Neuronal stem cell (in vitro differentiated cells): ENCODE measurements at regions not wholly inside any gene's neighbourhood (a gene's known extent, or its start where the extent isn't known, plus 50 kb on each side); places are given as distances from the start of the nearest gene placed in this dataset.
A peak's percentile ranks its signal among the peaks of the same experiment; 100 is the strongest.

Source experiments
- DNase-seq: peaks from one replicate; pipeline ENCODE4 v3.0.0-alpha.2; 2013; ENCODE audit warnings: low spot score
- H2AFZ ChIP-seq: one replicate; pipeline ENCODE4 v1.6.1; 2013; ENCODE audit warnings: mild to moderate bottlenecking, low read length, inconsistent platforms
- H2AK5ac ChIP-seq: 2 replicates; pipeline ENCODE4 v1.6.1; 2013; ENCODE audit warnings: low read depth, mild to moderate bottlenecking, inconsistent platforms, low read length, moderate library complexity, mixed read lengths
- H2BK120ac ChIP-seq: 2 replicates; pipeline ENCODE4 v1.6.1; 2013; ENCODE audit warnings: low read depth, mild to moderate bottlenecking, inconsistent platforms, low read length, moderate library complexity, mixed read lengths
- H2BK12ac ChIP-seq: one replicate; pipeline ENCODE4 v1.6.1; 2013; ENCODE audit warnings: low read length, inconsistent platforms
- H2BK15ac ChIP-seq: 2 replicates; pipeline ENCODE4 v1.6.1; 2013; ENCODE audit warnings: mild to moderate bottlenecking, low read length, inconsistent platforms, mixed read lengths
- H2BK5ac ChIP-seq: one replicate; pipeline ENCODE4 v1.6.1; 2013; ENCODE audit warnings: inconsistent platforms, mild to moderate bottlenecking, low read length, moderate library complexity
- H3K14ac ChIP-seq: one replicate; pipeline ENCODE4 v1.6.1; 2013; ENCODE audit warnings: low read length, inconsistent platforms
- H3K18ac ChIP-seq: 2 replicates; pipeline ENCODE4 v1.6.1; 2013; ENCODE audit warnings: low read length, inconsistent platforms
- H3K23ac ChIP-seq: 2 replicates; pipeline ENCODE4 v1.6.1; 2013; ENCODE audit warnings: low read depth, mild to moderate bottlenecking, mixed read lengths, low read length, inconsistent platforms; ENCODE audit not compliant: poor library complexity
- H3K27ac ChIP-seq: replicated peaks from 3 replicates; pipeline ENCODE4 v1.5.1; 2013; ENCODE audit warnings: low read length, inconsistent platforms
- H3K27me3 ChIP-seq, 3 experiments: 2 replicates each; pipeline ENCODE4 v1.6.1; 2013; ENCODE audit warnings: low read length in 3 of 3, mild to moderate bottlenecking in 2 of 3, inconsistent platforms in 1 of 3, low read depth in 1 of 3, mixed read lengths in 1 of 3, moderate library complexity in 1 of 3; ENCODE audit not compliant: control insufficient read depth in 3 of 3, insufficient read depth in 3 of 3
- H3K36me3 ChIP-seq, 2 donors: replicated peaks in 1 of 2; 2 replicates each; pipeline ENCODE4 v1.6.1; 2013; ENCODE audit warnings: low read length in 2 of 2; ENCODE audit not compliant: control insufficient read depth in 2 of 2, insufficient read depth in 2 of 2
- H3K4ac ChIP-seq: 2 replicates; pipeline ENCODE4 v1.6.1; 2013; ENCODE audit warnings: inconsistent platforms, mild to moderate bottlenecking, low read length, moderate library complexity
- H3K4me1 ChIP-seq, 2 donors: 1 replicate in 1 of 2; 2 replicates in 1 of 2; pipeline ENCODE4 v1.6.1; 2013; ENCODE audit warnings: low read length in 2 of 2, low read depth in 1 of 2; ENCODE audit not compliant: control insufficient read depth in 2 of 2, insufficient read depth in 1 of 2
- H3K4me2 ChIP-seq: one replicate; pipeline ENCODE4 v1.6.1; 2013; ENCODE audit warnings: mild to moderate bottlenecking, low read length, inconsistent platforms; ENCODE audit not compliant: insufficient read depth, poor library complexity, severe bottlenecking
- H3K4me3 ChIP-seq, 2 donors: 2 replicates each; pipeline ENCODE4 v1.5.1; 2013; ENCODE audit warnings: low read length in 2 of 2, mild to moderate bottlenecking in 2 of 2, inconsistent platforms in 1 of 2, moderate library complexity in 1 of 2
- H3K79me1 ChIP-seq: one replicate; pipeline ENCODE4 v1.6.1; 2013; ENCODE audit warnings: low read depth, mild to moderate bottlenecking, inconsistent platforms, low read length, moderate library complexity
- H3K9ac ChIP-seq: one replicate; pipeline ENCODE4 v1.6.1; 2013; ENCODE audit warnings: mild to moderate bottlenecking, low read depth, low read length, inconsistent platforms; ENCODE audit not compliant: poor library complexity
- H3K9me3 ChIP-seq, 2 donors: replicated peaks in 1 of 2; 2 replicates each; pipeline versions ENCODE3 to v1.6.1; 2013; ENCODE audit warnings: low read length in 2 of 2, mild to moderate bottlenecking in 2 of 2, inconsistent platforms in 1 of 2, low read depth in 1 of 2, mixed read lengths in 1 of 2, moderate library complexity in 1 of 2; ENCODE audit not compliant: control insufficient read depth in 2 of 2, insufficient read depth in 1 of 2
- H4K8ac ChIP-seq: one replicate; pipeline ENCODE4 v1.6.1; 2013; ENCODE audit warnings: low read depth, mild to moderate bottlenecking, inconsistent platforms, low read length, moderate library complexity
- H4K91ac ChIP-seq: one replicate; pipeline ENCODE4 v1.6.1; 2013; ENCODE audit warnings: low read length, low read depth, mild to moderate bottlenecking, inconsistent platforms; ENCODE audit not compliant: poor library complexity
- WGBS, 2 donors: extraction: QIAGEN DNeasy Blood & Tissue Kit; methylation state at CpG; one replicate each; pipeline ENCODE4 v1.1.7; 2013; ENCODE audit warnings: missing lambda C conversion rate in 2 of 2, mixed read lengths in 1 of 2; ENCODE audit not compliant: insufficient read length in 2 of 2, insufficient replicate concordance in 1 of 2; ENCODE audit errors: extremely low coverage in 2 of 2; 5-methylcytosine and 5-hydroxymethylcytosine counted together

DNA sequence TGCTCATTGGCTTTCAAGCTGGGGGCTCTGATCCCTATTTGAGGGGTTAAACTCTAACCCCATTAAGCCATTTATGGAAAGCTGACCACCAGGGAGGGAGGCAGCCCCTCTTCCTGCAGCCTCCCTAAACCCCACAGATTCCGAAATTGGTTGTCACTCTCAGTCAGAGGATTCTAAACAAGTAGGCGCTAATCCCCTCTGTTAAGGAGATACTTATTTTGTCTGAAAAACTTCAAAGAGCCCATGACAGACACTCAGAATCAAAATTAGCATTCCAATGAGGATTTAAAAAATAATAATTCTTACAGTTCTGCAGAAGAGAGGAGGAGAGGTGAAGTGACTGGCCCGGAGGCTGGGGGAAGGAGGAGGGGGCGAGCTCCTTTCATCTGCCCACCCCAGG is 69.7 kb upstream of the LMO1 start:
- H3K4me1 ChIP-seq: peaks cover 26 to 39% of the 10 kb centered on the region in 2 donors
- no peak overlapping the region for H2BK15ac ChIP-seq
- H3K4ac ChIP-seq: no peak overlapping the region
- no peak overlapping the region for H3K14ac ChIP-seq
- no peak overlapping the region for H2AFZ ChIP-seq
- no peak overlapping the region for H3K9ac ChIP-seq
- H2BK5ac ChIP-seq: no peak overlapping the region
- H2BK120ac ChIP-seq: no peak overlapping the region
- no peak overlapping the region for H4K8ac ChIP-seq
- H2AK5ac ChIP-seq: peak overlapping the region; percentile 70
- WGBS, 2 donors: no CpG with 5 or more reads among the region's 4 CpGs
- H3K4me2 ChIP-seq: no peak overlapping the region
- no peak for DNase-seq
- H3K18ac ChIP-seq: no peak overlapping the region
- no peak overlapping the region for H4K91ac ChIP-seq
- H3K4me3 ChIP-seq: no peak overlapping the region
- no peaks in the 10 kb centered on the region for H3K9me3 ChIP-seq
- no peaks in the 10 kb centered on the region for H3K27me3 ChIP-seq
- no peak overlapping the region for H2BK12ac ChIP-seq
- peak overlapping the region; percentile 34 for H3K27ac ChIP-seq
- H3K23ac ChIP-seq: no peak overlapping the region
- no peaks in the 10 kb centered on the region for H3K36me3 ChIP-seq
- H3K79me1 ChIP-seq: no peaks in the 10 kb centered on the region

DNA sequence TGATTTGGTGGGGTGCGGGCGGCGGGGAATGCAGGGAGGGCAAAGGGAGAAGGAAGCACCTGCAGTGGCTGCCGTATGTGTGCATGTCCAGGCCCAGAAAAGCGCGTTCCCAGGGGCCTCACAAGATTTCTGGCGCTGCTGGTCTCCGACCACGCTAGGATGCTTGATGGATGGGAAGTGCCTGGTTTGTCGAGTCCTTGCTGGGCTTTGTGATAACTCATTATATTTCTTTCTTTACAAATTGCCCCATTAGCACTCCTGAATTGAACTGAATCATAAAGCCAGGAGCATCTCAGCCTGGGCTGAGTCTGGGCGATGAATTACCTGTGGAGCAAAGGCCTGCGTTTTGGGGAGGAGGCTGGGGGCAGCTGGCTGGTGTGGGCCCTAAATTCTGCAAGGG is 69.2 kb upstream of the LMO1 start:
- no peak overlapping the region for H2BK120ac ChIP-seq
- peaks cover 25 to 42% of the 10 kb centered on the region in 2 donors for H3K4me1 ChIP-seq
- WGBS, 2 donors: no CpG with 5 or more reads among the region's 12 CpGs
- H3K4me3 ChIP-seq: no peak overlapping the region
- no peak overlapping the region for H4K8ac ChIP-seq
- H2AK5ac ChIP-seq: peak overlapping the region; percentile 70
- no peak overlapping the region for H3K23ac ChIP-seq
- no peak overlapping the region for H3K9ac ChIP-seq
- no peak overlapping the region for H2BK5ac ChIP-seq
- no peak overlapping the region for H3K4me2 ChIP-seq
- H4K91ac ChIP-seq: no peak overlapping the region
- H2AFZ ChIP-seq: no peak overlapping the region
- H3K36me3 ChIP-seq: no peaks in the 10 kb centered on the region
- H3K27ac ChIP-seq: peak overlapping the region; percentile 34
- peak overlapping the region; percentile 74 for H3K18ac ChIP-seq
- no peak for DNase-seq
- no peaks in the 10 kb centered on the region for H3K79me1 ChIP-seq
- no peak overlapping the region for H2BK15ac ChIP-seq
- peaks cover 0 to 2% (median 0%) of the 10 kb centered on the region in 3 experiments for H3K27me3 ChIP-seq
- no peak overlapping the region for H2BK12ac ChIP-seq
- H3K4ac ChIP-seq: no peak overlapping the region
- H3K9me3 ChIP-seq: no peaks in the 10 kb centered on the region
- H3K14ac ChIP-seq: no peak overlapping the region

DNA sequence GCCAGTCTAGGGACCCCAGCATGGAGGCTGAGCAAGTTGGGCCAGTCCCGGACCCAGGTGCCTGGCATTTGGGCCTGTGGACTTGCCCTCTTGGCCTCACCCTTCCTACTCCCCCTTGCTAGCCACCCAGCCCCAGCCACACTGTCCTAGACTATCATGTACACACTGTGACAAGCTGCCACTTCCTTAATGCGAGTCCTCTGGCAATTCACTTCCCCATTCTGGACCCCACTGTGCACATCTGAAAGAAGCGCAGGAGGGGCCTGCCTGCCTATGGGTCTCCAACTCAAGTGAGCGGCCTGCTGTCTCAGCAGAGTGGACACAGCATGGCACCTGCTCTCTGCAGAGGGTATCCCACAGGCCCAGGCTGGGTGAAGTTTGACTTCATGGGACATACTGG is 68.5 kb upstream of the LMO1 start:
- Histone ChIP-seq H3K79me1 (no peaks in the 10 kb centered on the region), H2BK15ac (peak overlapping the region; percentile 62), H3K14ac (no peak overlapping the region), H2BK120ac (peak overlapping the region; percentile 24), H4K91ac (no peak overlapping the region), H2AK5ac (peak overlapping the region; percentile 77), H4K8ac (no peak overlapping the region), H3K4ac (no peak overlapping the region), H3K27ac (no peak overlapping the region), H3K18ac (peak overlapping the region; percentile 84), H3K27me3 (peaks cover 0 to 3% (median 0%) of the 10 kb centered on the region in 3 experiments), H3K9me3 (no peaks in the 10 kb centered on the region), H3K4me3 (no peak overlapping the region), H3K9ac (no peak overlapping the region), H3K36me3 (no peaks in the 10 kb centered on the region), H2AFZ (no peak overlapping the region), H3K23ac (no peak overlapping the region), H2BK12ac (peak overlapping the region; percentile 26), H3K4me1 (peaks cover 22 to 41% of the 10 kb centered on the region in 2 donors), H2BK5ac (no peak overlapping the region), H3K4me2 (no peak overlapping the region)
- DNase-seq: no peak
- no CpG with 5 or more reads among the region's 4 CpGs for WGBS, 2 donors

DNA sequence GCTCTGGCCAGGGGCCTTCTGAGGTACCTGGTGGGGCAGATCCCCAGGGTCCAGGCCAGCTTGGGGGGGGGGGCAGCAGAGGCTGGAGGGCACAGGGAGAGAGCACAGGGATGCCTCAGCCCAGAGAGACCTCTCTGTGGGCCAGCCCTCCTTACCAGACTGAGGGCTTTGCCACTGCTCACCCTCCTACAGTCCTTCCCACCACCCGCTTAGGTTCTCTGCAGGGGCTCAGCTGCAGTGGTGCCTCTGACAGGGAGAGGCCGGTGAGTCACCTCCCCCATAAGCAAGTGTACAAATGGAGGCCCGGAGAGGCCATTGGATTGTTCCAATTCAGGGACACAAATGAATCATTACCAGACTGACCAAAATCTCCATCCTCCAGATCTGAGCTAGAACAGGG is 68.1 kb upstream of the LMO1 start:
- H3K4me1 ChIP-seq: peaks cover 22 to 40% of the 10 kb centered on the region in 2 donors
- no CpG with 5 or more reads among the region's 3 CpGs for whole genome bisulfite sequencing, 2 donors

More for the DNA sequence above, 68.1 kb upstream of the LMO1 start:
- H3K27me3 ChIP-seq: peaks cover 0 to 3% (median 0%) of the 10 kb centered on the region in 3 experiments
- peak overlapping the region; percentile 62 for H2BK15ac ChIP-seq
- peak overlapping the region; percentile 77 for H2AK5ac ChIP-seq
- H3K18ac ChIP-seq: peak overlapping the region; percentile 84
- no peak overlapping the region for H3K4me2 ChIP-seq
- no peaks in the 10 kb centered on the region for H3K9me3 ChIP-seq
- no peaks in the 10 kb centered on the region for H3K36me3 ChIP-seq
- H2BK12ac ChIP-seq: peak overlapping the region; percentile 61
- no peak overlapping the region for H3K9ac ChIP-seq
- H2AFZ ChIP-seq: no peak overlapping the region
- H3K27ac ChIP-seq: no peak overlapping the region
- no peak overlapping the region for H3K4me3 ChIP-seq
- no peak overlapping the region for H3K14ac ChIP-seq
- no peak for DNase-seq
- no peak overlapping the region for H3K23ac ChIP-seq
- peak overlapping the region; percentile 27 for H4K91ac ChIP-seq
- H3K4ac ChIP-seq: no peak overlapping the region
- no peaks in the 10 kb centered on the region for H3K79me1 ChIP-seq
- no peak overlapping the region for H4K8ac ChIP-seq
- H2BK5ac ChIP-seq: no peak overlapping the region
- H2BK120ac ChIP-seq: peak overlapping the region; percentile 24
